ENCODE measurements at regions not wholly inside any gene's neighbourhood (a gene's known extent, or its start where the extent isn't known, plus 50 kb on each side); places are given as distances from the start of the nearest gene placed in this dataset.

GRCh38 chr7:42686594-42687156 is 225.2 kb downstream of the C7orf25 start:
- TF ChIP-seq CTCF (IDR thresholded peaks at IDR 0.05; ENCODE audit: low read depth, low read length) = no peak
- TF ChIP-seq EZH2phosphoT487 (IDR thresholded peaks at IDR 0.05; ENCODE audit: low read depth) = no peak
